MCF 10A (cell line): ENCODE measurements at regions not wholly inside any gene's neighbourhood (a gene's known extent, or its start where the extent isn't known, plus 50 kb on each side); places are given as distances from the start of the nearest gene placed in this dataset.

ENCODE experiments used
- BruUV-seq: library from RNA; stranded (reverse); fragments of 400-500 nt; replicated peaks from 2 replicates; lab custom pipeline; 2021; lab: Mats Ljungman, UMichigan
- CTCF ChIA-PET: fragments of 300-600 bp; sonication (Branson Sonifier 250); formaldehyde crosslinking; extraction: SDS; loops from one replicate; lab custom pipeline; 2021; ENCODE audit warnings: antibody characterized with exemption, inconsistent platforms; lab: Yijun Ruan, JAX
- POLR2A ChIA-PET: fragments of 300-600, 350-650 bp; sonication (Branson Sonifier 250); formaldehyde crosslinking; extraction: SDS; loops from one replicate; lab custom pipeline; 2020; ENCODE audit warnings: antibody characterized with exemption, inconsistent platforms; lab: Yijun Ruan, JAX
- DNase-seq: peaks from one replicate; pipeline ENCODE4 v3.0.0-alpha.2; 2018; ENCODE audit not compliant: unreplicated experiment
- H3K27ac Mint-ChIP-seq: one replicate; pipeline ENCODE4 v1.8.0; 2022; ENCODE audit warnings: mild to moderate bottlenecking, low read depth, mixed read lengths; ENCODE audit not compliant: unreplicated experiment
- H3K27me3 Mint-ChIP-seq: one replicate; pipeline ENCODE4 v1.8.0; 2022; ENCODE audit warnings: mixed read lengths; ENCODE audit not compliant: insufficient read depth, unreplicated experiment
- H3K36me3 Mint-ChIP-seq: one replicate; pipeline ENCODE4 v1.8.0; 2022; ENCODE audit warnings: mild to moderate bottlenecking, moderate library complexity, mixed read lengths; ENCODE audit not compliant: insufficient read depth, unreplicated experiment
- H3K4me1 Mint-ChIP-seq: one replicate; pipeline ENCODE4 v1.8.0; 2022; ENCODE audit warnings: mixed read lengths; ENCODE audit not compliant: insufficient read depth, unreplicated experiment
- H3K4me3 Mint-ChIP-seq: one replicate; pipeline ENCODE4 v1.8.0; 2022; ENCODE audit warnings: mild to moderate bottlenecking, moderate library complexity, mixed read lengths; ENCODE audit not compliant: unreplicated experiment
- H3K9me3 Mint-ChIP-seq: one replicate; pipeline ENCODE4 v1.8.0; 2022; ENCODE audit warnings: mixed read lengths; ENCODE audit not compliant: unreplicated experiment
- CTCF ChIP-seq: fragments of 200-600 bp; IDR thresholded peaks from one replicate; pipeline ENCODE4 v1.8.0; 2022; ENCODE audit warnings: antibody characterized with exemption, mild to moderate bottlenecking; ENCODE audit not compliant: unreplicated experiment
- intact Hi-C: fragments of 100-400 bp; cut with micrococcal nuclease; formaldehyde crosslinking; loops from 2 replicates; pipeline ENCODE4 v1.14.1; 2022

DNA sequence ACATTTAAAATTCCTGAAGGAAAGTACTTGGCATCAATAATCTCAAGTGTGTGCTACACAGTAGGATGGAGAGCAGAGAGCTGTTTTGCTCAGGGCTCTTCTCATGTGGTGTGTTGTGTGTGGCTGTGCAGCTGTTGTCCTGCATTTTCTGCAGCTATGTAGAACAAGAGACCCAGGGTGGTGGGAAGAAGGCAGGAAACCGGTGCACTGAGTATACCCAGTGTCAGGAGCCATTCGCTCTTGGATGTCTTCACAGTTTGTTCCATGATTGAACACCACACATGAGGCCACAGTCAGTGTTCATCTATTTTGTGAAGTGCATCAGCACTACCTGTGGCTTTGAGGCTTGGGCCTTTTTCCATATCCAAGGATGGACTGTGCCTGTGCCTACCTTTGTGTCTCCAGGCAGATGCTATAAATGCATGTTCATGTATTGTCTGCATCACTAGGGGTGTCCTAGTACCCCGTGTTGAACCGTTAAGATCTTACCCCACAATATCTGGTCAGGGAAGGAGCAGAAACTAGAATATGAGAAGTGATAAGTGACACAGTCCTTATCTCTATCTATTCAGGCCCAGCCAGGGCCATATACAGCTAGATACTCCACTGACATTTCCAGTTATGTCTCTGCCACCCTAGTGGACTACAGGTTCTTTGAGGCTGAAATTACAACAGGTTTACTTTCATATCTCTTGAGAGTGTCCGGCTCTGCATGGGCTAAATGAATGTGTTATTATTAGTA, 194.3 kb downstream of the NR2F2 start:
- Mint-ChIP-seq H3K4me3 (no peak overlapping the region), H3K4me1 (no peaks in the 10 kb centered on the region), H3K36me3 (no peaks in the 10 kb centered on the region), H3K27ac (no peak overlapping the region), H3K27me3 (peaks cover 77% of the 10 kb centered on the region), H3K9me3 (no peaks in the 10 kb centered on the region)
- ChIA-PET POLR2A (no interaction called here), CTCF (no interaction called here)
- intact Hi-C loops = no loop called here
- no TSS peak for BruUV-seq
- TF ChIP-seq CTCF = no peak
- DNase-seq = no peak

- Mint-ChIP-seq H3K4me3 (no peak overlapping the region), H3K27ac (no peak overlapping the region), H3K9me3 (no peaks in the 10 kb centered on the region), H3K4me1 (no peaks in the 10 kb centered on the region), H3K36me3 (no peaks in the 10 kb centered on the region), H3K27me3 (peaks cover 83% of the 10 kb centered on the region)
- no peak for TF ChIP-seq CTCF
- no peak for DNase-seq
- BruUV-seq = no TSS peak
- ChIA-PET CTCF (interaction anchor here (0.7 kb wide), 2 partner anchors 15 to 125 kb away, joined by 3 to 4 read pairs; no protein-coding TSS in a partner anchor), POLR2A (interaction anchor here (0.7 kb wide), 1 partner anchor 13 kb away, joined by 3 read pairs; no protein-coding TSS in a partner anchor)
- intact Hi-C loops = no loop called here
Measured at GRCh38 chr15:96535148-96535547, 204.6 kb downstream of the NR2F2 start.

DNA sequence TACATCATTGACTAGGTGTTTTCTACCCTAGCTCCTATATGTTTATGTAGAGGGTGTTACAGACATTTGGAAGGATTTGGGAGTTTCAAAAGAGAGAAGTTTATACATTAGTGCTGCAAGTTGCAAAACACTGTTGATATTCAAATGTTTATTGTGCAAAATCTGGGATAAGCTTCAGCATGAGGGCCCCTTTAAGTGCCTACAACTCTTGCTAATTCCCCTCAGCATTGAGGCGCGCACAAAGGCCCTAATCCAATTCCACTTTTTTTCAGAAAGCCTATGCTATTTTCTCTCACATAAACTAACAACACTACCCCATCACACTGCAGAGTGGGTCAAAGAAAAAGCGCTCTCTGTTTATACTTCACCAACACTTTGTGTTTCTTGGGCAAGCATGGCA, 208.0 kb downstream of the NR2F2 start:
- BruUV-seq = no TSS peak
- ChIA-PET CTCF (interaction anchor here (1.2 kb wide), 1 partner anchor 697 kb away, joined by 3 read pairs; no protein-coding TSS in a partner anchor), POLR2A (no interaction called here)
- no peaks in the 10 kb centered on the region for H3K9me3 Mint-ChIP-seq
- no peak overlapping the region for H3K27ac Mint-ChIP-seq
- no peaks in the 10 kb centered on the region for H3K36me3 Mint-ChIP-seq
- H3K4me3 Mint-ChIP-seq = no peak overlapping the region
- intact Hi-C loops = no loop called here
- no peak for TF ChIP-seq CTCF
- peaks cover 61% of the 10 kb centered on the region for H3K27me3 Mint-ChIP-seq
- H3K4me1 Mint-ChIP-seq = no peaks in the 10 kb centered on the region
- no peak for DNase-seq

DNA sequence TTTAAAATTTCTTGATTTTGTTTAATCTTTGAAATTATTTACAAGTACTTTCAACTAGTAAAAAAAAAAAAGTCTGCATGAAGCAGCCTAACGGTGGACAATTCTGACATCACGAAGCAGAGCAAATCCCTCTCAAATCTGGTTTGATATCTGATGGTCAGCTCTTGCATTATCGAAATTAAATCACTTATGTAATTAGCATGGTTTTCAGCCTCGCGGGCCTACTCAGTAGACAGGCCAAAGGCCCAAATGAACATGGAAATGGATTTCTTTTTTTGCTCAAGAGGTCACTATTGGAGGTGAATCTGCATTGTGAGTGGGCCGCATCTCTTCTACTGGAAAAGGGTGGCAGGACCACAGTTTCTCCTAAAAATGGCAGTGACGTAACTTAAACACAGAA, 209.8 kb downstream of the NR2F2 start:
- H3K4me3 Mint-ChIP-seq = no peak overlapping the region
- no peaks in the 10 kb centered on the region for H3K9me3 Mint-ChIP-seq
- ChIA-PET POLR2A (no interaction called here), CTCF (no interaction called here)
- no peaks in the 10 kb centered on the region for H3K4me1 Mint-ChIP-seq
- TF ChIP-seq CTCF = no peak
- peaks cover 43% of the 10 kb centered on the region for H3K27me3 Mint-ChIP-seq
- no peak overlapping the region for H3K27ac Mint-ChIP-seq
- no peak for DNase-seq
- H3K36me3 Mint-ChIP-seq = no peaks in the 10 kb centered on the region
- intact Hi-C loops = no loop called here
- BruUV-seq = no TSS peak
